Stimulated activated CD8-positive, alpha-beta memory T cell treated with anti-CD3 and anti-CD28 coated beads, Interleukin-15, amount 100 ng/mL, for 1 hour (primary cell): ENCODE measurements at regions not wholly inside any gene's neighbourhood (a gene's known extent, or its start where the extent isn't known, plus 50 kb on each side); places are given as distances from the start of the nearest gene placed in this dataset.

ENCODE experiments used
- DNase-seq: peaks from one replicate; pipeline ENCODE4 v3.0.0-alpha.2; 2020; ENCODE audit warnings: low read depth

DNA sequence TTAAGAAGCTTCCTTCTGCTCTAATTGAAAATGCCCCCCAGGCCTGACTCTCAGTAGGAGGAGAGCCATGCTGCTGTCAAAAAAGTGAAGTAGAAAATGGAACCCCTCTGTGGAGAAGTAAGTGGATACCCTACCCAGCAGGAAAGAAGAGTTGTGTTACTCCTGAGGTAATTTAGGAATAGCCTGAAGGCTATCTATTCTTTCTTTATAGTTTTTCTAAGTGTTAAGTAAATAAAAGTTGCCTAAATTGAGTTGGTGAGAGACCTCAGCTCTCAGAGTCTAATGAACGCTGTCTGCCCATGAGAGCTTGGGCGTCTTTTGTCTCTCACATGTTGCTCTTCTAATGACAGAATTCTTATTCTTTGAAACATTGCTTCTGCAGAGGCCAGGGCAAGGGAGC, 116.2 kb downstream of the NSUN3 start:
- no peak for DNase-seq

- DNase-seq: no peak
These were observed 120.7 kb downstream of the NSUN3 start for GRCh38 chr3:94183551-94183950.

DNA sequence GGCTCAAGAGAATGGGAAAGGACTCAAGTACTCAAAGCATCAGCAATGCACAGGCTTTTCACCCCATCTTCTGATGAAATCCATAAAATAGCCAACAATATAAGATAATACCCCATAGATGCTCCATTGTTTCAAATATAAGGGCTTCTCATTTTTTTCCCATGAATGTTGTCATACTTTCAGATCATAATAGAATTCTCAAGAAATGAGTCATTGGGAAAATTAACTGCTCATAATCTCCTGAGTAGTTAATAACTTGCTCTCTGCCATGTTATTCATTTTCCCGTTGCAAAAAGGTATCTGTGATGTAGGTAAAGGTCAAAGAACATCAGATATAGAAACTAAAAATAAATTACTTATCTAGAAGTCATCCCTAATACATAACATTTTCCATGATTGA, 121.9 kb downstream of the NSUN3 start:
- DNase-seq: no peak

- DNase-seq: no peak
These were observed 122.9 kb downstream of the NSUN3 start for GRCh38 chr3:94185753-94186152.

DNA sequence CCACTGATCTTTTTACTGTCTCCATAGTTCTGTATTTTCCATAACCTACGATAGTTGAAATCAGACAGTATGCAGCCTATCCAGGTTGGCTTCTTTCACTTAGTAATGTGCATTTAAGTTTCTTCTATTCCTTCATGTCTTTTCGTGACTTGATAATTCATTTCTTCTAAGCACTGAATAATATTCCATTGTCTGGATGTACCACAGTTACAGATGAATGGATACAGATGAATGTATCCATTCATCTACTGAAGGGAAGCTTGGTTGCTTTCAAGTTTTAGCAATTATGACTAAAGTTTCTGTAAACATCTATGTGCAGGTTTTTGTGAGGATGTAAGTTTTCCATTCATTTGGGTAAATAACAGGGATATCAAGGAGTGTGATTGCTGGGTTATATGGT, 124.8 kb downstream of the NSUN3 start:
- DNase-seq: no peak

DNA sequence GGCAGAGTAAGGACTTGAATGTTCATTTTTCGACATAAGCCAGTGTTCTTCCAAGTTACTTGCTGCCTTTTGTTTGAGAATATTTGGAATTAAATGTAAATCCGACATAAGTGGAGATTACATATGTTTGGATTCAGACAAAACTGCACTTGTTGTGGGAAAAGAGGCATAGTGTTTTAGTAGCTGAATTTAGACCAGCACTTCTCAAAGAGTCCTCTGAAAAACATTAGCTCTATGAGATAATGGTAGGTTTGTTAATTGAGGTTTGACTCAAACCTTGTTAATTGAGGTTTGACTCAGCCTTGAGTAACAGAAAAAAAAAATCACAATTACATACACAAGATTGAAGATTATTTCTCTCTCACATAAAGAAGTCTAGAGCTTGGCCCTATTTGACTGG, 132.5 kb downstream of the NSUN3 start:
- no peak for DNase-seq

- DNase-seq: no peak
These were observed 143.4 kb downstream of the NSUN3 start for GRCh38 chr3:94206291-94206690.

DNA sequence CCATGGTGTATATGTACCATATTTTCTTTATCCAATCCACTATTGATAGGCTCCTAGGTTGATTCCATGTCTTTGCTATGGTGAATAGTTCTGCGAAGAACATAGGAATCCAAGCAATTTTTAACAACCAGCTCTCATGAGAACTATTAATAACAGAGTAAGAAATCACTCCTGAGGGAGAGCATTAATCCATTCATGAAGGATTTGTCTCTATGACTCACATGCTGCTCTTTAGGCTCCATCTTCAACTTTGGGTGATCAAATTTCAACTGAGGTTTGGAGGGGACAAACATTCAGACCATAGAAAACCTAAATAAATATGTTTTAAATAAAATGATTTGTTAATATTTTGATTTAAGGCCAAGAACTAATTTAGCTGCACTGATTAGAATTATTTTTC, 147.4 kb downstream of the NSUN3 start:
- no peak for DNase-seq

DNA sequence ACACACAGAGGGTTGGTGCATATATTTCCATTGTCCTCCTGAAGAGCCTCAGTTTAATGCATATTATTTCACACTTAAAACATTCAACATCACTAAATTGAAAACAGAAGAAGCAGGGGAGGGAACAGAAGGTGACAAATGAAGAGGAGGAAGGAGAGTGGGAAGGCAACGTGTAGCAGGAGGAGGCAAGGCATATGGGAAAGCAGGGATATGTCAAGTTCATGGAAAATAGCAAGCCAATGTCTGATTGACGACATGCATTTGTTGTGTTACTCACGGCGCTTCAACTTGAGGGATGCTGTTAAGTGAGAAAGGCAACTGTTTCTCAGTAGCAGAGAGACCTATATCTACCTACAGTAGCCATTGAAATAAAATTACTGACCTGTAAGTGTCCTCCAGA, 154.5 kb downstream of the NSUN3 start:
- DNase-seq: no peak

DNA sequence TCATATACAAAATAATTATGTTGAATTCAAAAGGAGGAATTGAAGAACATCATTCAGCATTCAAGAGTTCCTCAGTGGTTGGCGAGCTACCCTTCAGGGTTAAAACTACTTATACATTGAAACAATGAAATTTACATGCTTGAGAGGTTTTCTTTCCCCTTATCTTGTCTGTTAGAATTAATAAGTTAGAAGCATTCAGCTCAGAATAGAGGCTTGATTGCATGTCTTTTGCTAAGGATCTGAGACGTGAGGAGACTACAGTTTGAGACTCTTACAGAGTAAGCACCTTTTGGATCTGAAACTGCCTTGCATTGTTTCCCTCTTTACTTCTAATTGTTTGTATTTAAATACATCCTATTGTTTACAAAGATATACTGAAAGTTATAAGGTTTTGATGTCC, 157.6 kb downstream of the NSUN3 start:
- DNase-seq: no peak

DNA sequence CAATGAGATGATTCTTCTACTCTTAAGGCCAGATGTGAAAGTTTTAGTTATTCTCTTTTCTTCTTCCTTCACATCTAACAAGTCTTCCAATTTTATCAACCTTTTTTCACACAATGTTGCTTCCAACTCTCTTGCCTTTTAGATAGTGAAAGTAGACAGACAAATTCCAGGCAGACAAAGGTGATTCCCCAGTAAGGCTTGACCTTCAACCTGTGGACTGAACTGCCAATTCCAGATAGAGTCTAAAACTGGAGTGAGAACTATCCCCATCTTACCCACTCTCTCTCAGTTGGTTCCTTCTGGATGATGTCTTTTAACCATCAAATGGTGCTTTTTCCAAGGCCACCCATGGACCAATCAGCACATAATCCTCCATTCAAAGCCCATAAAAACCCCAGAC, 159.0 kb downstream of the NSUN3 start:
- no peak for DNase-seq

- no peak for DNase-seq
These were observed 162.4 kb downstream of the NSUN3 start for GRCh38 chr3:94225148-94225865.

GRCh38 chr3:94226078-94226477, 163.2 kb downstream of the NSUN3 start:
- no peak for DNase-seq

GRCh38 chr3:94232921-94233320, 170.1 kb downstream of the NSUN3 start:
- no peak for DNase-seq

DNA sequence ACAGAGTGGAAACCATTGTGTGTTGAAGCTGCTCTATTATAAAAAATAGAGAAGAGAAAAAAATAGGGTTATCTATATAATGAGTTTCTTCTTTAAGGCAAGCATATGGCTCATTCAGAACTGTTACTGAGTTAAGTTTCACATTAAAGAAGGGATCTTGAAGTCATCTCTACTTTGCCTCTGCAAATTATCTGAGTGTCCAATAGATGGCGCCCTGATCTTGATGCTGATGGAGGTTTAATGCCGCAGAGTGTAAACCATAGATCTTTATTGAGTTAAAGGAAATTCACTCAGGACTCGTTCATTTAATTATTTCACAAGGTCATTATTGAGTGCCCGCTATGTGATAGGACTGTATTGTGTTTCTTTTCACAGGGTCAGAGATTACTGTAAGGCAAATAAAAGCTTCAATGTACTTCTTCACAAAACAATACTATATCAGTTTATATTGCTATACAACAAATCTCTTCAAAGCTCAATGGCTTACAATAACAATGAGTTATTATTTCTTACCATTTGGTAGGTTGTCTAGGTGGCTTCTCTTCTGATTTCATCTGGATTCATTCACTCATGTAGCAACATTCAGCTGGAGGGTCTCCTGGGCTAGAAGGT, 171.4 kb downstream of the NSUN3 start:
- DNase-seq: no peak

DNA sequence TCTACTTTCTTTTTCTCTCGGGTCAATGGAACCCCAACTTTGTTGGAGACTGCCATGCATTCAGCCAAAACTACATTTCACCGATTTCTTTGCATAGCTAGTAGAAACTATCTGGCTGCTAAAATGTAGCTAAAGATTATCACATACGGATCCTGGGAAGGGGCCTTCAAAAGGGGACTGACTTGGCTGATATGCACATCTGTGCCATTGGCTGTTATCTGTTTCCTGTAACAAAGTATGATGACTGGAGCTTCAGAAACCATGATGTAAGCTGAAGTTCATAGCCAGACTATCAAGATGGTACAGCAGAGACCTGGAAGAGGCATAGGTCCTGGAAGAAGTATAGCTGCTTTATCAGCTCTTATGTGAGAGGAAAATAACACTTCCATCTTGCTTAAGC, 179.1 kb downstream of the NSUN3 start:
- DNase-seq: no peak

DNA sequence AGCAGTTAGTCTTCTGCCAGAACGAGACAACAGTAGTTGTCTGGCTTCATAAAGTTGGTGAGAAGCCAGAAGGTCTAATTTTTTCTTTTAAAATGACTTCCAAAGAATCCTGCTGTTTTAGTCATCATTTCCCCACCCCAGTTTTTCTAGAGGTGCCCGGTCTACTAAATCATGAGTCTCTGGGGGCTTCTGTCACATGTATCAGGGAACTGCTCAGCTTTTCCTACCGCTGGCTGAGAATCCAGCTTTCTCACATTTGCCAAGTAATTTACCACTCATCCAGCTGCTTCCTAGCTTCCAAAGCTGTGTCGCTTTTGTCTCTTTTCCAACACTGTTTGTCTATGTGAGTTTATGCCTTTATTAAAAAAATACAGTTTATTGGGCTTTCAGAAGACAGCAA, 183.3 kb downstream of the NSUN3 start:
- DNase-seq: no peak

DNA sequence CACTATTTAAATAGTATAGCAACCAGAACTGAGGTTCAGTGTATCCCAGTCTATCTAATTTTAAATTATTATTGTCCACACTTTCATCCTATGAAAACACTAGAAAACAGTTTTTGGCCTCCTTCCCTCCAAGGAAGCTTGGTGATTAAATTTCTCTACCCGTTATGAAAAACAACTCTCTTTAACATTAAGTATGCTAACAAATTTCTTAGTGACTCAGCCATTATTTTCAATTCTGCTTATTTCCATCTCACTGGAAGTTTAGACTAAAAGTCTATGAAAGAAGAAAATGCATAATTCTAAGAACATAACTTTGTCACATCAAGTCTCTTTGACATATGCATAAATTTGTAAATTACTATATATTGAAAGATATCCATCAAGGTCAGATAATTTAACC, 185.2 kb downstream of the NSUN3 start:
- no peak for DNase-seq

GRCh38 chr3:94249491-94250079, 186.7 kb downstream of the NSUN3 start:
- DNase-seq: peak; percentile 22

DNA sequence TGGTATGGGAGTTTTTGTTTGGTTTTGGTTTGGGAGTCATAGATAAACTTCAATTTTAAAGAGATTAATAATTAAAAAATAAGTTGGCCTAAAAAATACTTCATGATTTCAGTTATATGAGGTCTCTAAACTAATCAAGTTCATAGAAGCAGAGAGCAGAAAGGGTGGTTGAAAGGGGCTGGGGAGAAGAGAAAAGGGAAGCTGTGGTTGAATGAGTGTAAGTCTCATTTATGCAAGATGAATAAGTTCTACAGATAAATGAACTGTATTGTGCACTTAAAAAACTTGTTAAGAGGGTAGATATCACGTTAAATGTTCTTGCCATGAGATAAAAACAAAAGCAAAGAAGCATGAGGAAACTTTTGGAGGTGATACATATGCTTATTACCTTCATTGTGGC, 188.7 kb downstream of the NSUN3 start:
- DNase-seq: no peak

GRCh38 chr3:94252316-94252715, 189.5 kb downstream of the NSUN3 start:
- no peak for DNase-seq

DNA sequence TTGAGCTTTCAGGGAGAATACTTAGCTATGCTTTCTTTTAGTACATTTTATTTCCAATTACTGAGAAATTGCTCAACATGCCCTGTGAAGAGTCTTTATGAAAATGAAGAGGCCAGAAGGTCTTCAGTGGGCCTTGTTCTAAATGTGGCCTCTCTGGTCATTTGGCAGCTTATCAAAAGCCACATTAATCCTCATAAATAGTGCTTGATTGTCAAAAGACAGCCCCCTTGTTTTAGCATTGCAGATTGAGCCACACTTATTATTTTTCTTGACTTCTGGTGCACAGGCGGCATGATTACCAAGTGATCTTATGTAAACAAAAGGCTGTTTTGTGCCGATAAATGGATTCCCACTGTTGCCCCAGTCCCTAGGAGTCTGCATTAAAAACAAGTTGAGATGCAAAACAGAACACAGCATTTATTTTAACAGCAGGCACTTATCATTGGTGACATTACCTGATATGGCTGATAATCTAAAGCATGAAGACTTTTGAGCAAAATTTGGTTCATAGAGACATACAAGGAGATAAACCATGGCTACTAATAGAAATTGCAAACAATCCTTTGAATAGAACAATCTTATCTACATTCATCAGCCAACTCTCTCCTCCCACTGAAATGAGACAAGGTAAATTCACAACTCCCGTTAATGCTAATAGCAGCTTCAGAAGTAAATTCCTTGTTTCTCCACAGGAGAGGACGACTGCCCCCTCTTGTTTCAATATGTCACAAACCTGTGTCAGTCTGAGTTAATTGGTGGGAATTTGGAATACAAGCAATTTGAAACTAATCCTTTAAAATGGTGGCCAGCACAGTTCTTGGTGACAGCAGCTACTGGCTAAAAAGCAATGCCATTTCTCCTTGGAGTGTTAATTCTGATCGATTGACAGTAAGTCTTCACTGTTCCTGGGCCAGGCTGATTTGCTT, 194.3 kb downstream of the NSUN3 start:
- DNase-seq: no peak

DNA sequence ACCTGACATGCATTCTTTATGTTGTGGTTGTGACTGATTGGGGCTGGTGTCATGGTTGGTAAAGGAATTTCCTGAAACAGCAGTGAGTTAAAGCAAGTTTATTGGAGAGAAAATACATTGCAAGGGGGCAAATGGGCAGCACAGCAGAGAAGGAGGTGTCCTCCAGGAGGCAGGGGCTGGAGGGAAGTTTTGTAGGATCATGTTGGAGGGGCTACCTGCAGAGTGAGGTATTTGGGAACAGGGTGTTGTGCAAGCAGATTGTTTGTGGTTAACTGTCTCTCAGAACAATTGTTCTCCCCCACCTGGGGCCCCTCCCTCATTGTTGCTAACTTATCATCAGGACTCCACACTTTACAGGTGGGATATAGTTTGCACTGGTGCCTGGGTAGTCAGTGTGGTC, 196.0 kb downstream of the NSUN3 start:
- DNase-seq: no peak
